Lung (tissue), 11 donors: ENCODE measurements at regions not wholly inside any gene's neighbourhood (a gene's known extent, or its start where the extent isn't known, plus 50 kb on each side); places are given as distances from the start of the nearest gene placed in this dataset.

Source experiments
- ATAC-seq: fragments of 200-7000 bp; cut with Tn5 transposase; one replicate; pipeline ENCODE4 v1.9.1; 2020; ENCODE audit warnings: moderate number of reproducible peaks; ENCODE audit not compliant: insufficient read depth, low FRiP score
- DNase-seq, 3 donors: peaks; one replicate each; pipeline ENCODE4 v3.0.0-alpha.2; 2013 to 2017
- H3K27ac ChIP-seq, 2 donors: one replicate each; pipeline ENCODE4 v1.5.1; 2013; ENCODE audit warnings: mild to moderate bottlenecking in 2 of 2, moderate library complexity in 2 of 2, control low read depth in 1 of 2, inconsistent platforms in 1 of 2, low read depth in 1 of 2, low read length in 1 of 2
- H3K27me3 ChIP-seq, 3 donors: one replicate each; pipeline ENCODE4 v1.5.1; 2013; ENCODE audit warnings: low read length in 2 of 3; ENCODE audit not compliant: control insufficient read depth in 3 of 3, insufficient read depth in 3 of 3
- H3K36me3 ChIP-seq, 4 donors: one replicate each; pipeline ENCODE4 v1.5.1; 2013; ENCODE audit warnings: low read length in 4 of 4, mild to moderate bottlenecking in 1 of 4, moderate library complexity in 1 of 4; ENCODE audit not compliant: control insufficient read depth in 4 of 4, insufficient read depth in 4 of 4
- H3K4me1 ChIP-seq, 5 donors: one replicate each; pipeline ENCODE4 v1.5.1; 2013; ENCODE audit warnings: low read length in 5 of 5, mild to moderate bottlenecking in 2 of 5, moderate library complexity in 1 of 5; ENCODE audit not compliant: control insufficient read depth in 5 of 5, insufficient read depth in 5 of 5
- H3K4me3 ChIP-seq: one replicate; pipeline ENCODE4 v1.5.1; 2013; ENCODE audit warnings: mild to moderate bottlenecking, control low read depth, moderate library complexity
- H3K9ac ChIP-seq, 2 donors: one replicate each; pipeline ENCODE4 v1.5.1; 2013; ENCODE audit warnings: low read length in 2 of 2, control low read depth in 1 of 2; ENCODE audit not compliant: insufficient read depth in 1 of 2
- H3K9me3 ChIP-seq, 4 donors: one replicate each; pipeline ENCODE4 v1.5.1; 2013; ENCODE audit warnings: low read length in 3 of 4, mild to moderate bottlenecking in 1 of 4, moderate library complexity in 1 of 4; ENCODE audit not compliant: control insufficient read depth in 4 of 4, insufficient read depth in 3 of 4
- CTCF ChIP-seq: IDR thresholded peaks from 2 replicates; pipeline ENCODE4 v1.5.1; 2012; ENCODE audit warnings: mild to moderate bottlenecking; ENCODE audit errors: control extremely low read depth, extremely low read depth
- WGBS, 2 donors: extraction: QIAGEN DNeasy Blood & Tissue Kit; methylation state at CpG; one replicate each; pipeline ENCODE4 v1.1.7; 2013; 5-methylcytosine and 5-hydroxymethylcytosine counted together
- donor health status: control.
- donor health status: control.
- donor health status: Bipolar disorder and iron deficiency.
- donor health status: healthy.
- donor health status: DM: yes; HTN: yes; CAD: no.

- DNase-seq = peak in 1 of 3 donors; percentile 18
- H3K4me1 ChIP-seq = peaks cover 0 to 10% (median 0%) of the 10 kb centered on the region in 5 donors
These were observed 213.3 kb upstream of the HNRNPA3 start for GRCh38 chr2:176999301-176999700.

GRCh38 chr2:177000061-177000714 is 212.4 kb upstream of the HNRNPA3 start:
- WGBS, 2 donors = 46 to 72% methylated on average over 4 of the region's 4 CpGs
- H3K4me3 ChIP-seq = no peak overlapping the region

More at GRCh38 chr2:176999301-176999700, 213.3 kb upstream of the HNRNPA3 start:
- no peaks in the 10 kb centered on the region for H3K27me3 ChIP-seq
- H3K9me3 ChIP-seq = no peaks in the 10 kb centered on the region
- no peak for ATAC-seq
- no peak overlapping the region for H3K9ac ChIP-seq
- no peak overlapping the region for H3K4me3 ChIP-seq
- TF ChIP-seq CTCF = no peak
- H3K36me3 ChIP-seq = no peaks in the 10 kb centered on the region
- WGBS, 2 donors = 51 to 70% methylated on average over 1 of the region's 1 CpG
- no peak overlapping the region for H3K27ac ChIP-seq

GRCh38 chr2:177000715-177001072 is 211.9 kb upstream of the HNRNPA3 start:
- TF ChIP-seq CTCF = no peak
- ATAC-seq (no peak), DNase-seq (no peak)
- H3K27me3 ChIP-seq = no peaks in the 10 kb centered on the region
- peaks cover 0 to 10% (median 0%) of the 10 kb centered on the region in 5 donors for H3K4me1 ChIP-seq
- no peak overlapping the region for H3K27ac ChIP-seq
- H3K36me3 ChIP-seq = no peaks in the 10 kb centered on the region
- no peaks in the 10 kb centered on the region for H3K9me3 ChIP-seq
- no peak overlapping the region for H3K4me3 ChIP-seq
- WGBS, 2 donors = 83 to 88% methylated on average over 4 of the region's 4 CpGs
- H3K9ac ChIP-seq = no peak overlapping the region

More at GRCh38 chr2:177000061-177000714, 212.4 kb upstream of the HNRNPA3 start:
- Histone ChIP-seq H3K4me1 (peaks cover 0 to 10% (median 0%) of the 10 kb centered on the region in 5 donors), H3K27me3 (no peaks in the 10 kb centered on the region), H3K27ac (no peak overlapping the region), H3K9me3 (no peaks in the 10 kb centered on the region), H3K9ac (no peak overlapping the region), H3K36me3 (no peaks in the 10 kb centered on the region)
- DNase-seq = no peak
- ATAC-seq = no peak
- no peak for TF ChIP-seq CTCF

- TF ChIP-seq CTCF = no peak
- Histone ChIP-seq H3K27me3 (no peaks in the 10 kb centered on the region), H3K4me1 (peaks cover 0 to 10% (median 0%) of the 10 kb centered on the region in 5 donors), H3K9ac (no peak overlapping the region), H3K4me3 (no peak overlapping the region), H3K9me3 (no peaks in the 10 kb centered on the region), H3K27ac (no peak overlapping the region), H3K36me3 (no peaks in the 10 kb centered on the region)
- DNase-seq (no peak), ATAC-seq (no peak)
- WGBS, 2 donors = 91 to 92% methylated on average over 2 of the region's 2 CpGs
These were observed 211.3 kb upstream of the HNRNPA3 start for GRCh38 chr2:177001334-177001733.
